HG03565 (cell line): ENCODE measurements at regions not wholly inside any gene's neighbourhood (a gene's known extent, or its start where the extent isn't known, plus 50 kb on each side); places are given as distances from the start of the nearest gene placed in this dataset.
"Not testable (repeated sequence)": the region's sequence is repeated elsewhere in the genome, so short reads cannot be mapped to it uniquely, and the experiment has no call there.

Source experiments
- ATAC-seq: cut with Tn5 transposase; IDR thresholded peaks from one replicate; pipeline ENCODE4 v1.9.1; 2021; ENCODE audit warnings: mild to moderate bottlenecking, moderate library complexity; ENCODE audit not compliant: unreplicated experiment

DNA sequence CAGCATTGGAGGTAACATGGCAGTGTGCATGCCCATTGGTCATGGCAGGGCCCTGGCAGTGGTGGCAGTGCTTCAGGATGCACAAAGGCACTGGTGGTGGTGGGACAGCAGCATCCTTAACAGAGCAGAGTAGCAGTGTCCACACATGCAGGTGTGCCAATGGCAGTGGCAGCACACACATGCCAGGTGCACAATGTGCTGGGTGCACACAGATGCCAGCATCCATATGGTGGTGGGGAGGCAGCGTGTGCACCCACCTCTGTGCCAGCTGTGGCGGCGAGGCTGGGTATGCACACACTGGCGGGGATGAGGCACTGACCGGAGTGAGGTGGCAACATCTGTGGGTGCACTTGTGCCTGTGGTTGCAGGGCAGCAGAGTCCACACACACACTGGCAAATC is 150.6 kb downstream of the SI start:
- ATAC-seq: no peak

DNA sequence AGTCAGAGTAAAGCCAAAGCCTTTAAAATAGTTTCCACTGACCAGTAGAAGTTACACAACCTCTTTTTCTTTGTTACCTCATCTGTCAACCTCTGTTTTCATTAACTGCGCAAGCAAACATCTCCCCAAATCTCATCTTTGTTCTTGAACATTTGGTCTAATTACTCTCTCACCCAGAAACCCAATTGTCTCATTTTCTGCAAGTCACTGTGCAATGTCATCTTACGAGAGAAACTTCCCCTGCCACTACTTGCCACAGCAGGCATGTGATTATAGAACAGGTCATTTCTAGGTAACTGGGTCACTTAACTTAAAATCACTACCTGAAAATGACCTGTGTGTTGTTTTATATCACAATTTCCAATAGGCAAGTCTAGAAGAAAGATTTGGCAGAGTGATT is 159.4 kb downstream of the SI start:
- ATAC-seq: no peak

DNA sequence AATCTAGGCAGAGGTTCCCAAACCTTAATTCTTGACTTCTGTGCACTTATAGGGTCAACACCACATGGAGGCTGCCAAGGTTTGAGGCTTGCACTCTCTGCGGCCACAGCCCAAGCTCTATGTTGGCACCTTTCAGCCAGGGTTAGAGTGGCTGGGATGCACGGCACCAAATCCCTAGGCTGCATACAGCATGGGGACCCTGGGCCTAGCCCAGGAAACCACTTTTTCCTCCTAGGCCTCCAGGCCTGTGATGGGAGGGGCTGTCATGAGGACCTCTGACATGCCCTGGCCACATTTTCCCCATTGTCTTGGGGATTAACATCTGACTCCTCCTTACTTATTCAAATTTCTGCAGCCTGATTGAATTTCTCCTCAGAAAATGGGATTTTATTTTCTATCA is 165.4 kb downstream of the SI start:
- no peak for ATAC-seq

DNA sequence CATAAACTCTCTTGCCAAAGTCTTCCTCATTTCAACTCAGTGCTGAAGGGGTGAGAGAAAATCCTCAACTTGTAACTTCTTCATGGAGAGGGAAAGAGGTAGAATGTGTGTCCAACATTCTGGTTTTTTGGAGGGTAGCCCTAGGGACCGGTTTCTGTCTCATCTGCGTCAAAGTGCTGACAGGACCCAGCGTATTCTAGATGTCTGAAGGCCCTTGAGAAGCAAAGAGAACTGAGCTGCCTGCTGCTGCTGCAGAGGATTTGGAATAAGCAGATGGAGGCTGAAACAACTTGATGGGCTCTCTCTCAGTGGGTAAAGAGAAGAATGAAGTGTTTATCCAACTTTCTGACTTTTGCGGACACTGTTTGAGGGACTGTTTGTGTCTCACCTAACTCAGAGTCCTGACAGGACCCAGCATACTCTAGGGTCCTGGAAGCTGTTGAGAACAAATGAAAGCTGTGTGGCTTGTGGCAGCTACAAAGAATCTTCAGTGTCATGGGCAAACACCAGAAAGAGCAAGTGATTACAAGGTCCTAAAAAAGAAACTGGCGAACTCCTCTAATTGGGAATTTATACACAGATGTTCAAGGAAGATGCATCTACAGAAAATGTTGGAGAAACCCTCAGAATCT is 174.4 kb downstream of the SI start:
- ATAC-seq: no peak

DNA sequence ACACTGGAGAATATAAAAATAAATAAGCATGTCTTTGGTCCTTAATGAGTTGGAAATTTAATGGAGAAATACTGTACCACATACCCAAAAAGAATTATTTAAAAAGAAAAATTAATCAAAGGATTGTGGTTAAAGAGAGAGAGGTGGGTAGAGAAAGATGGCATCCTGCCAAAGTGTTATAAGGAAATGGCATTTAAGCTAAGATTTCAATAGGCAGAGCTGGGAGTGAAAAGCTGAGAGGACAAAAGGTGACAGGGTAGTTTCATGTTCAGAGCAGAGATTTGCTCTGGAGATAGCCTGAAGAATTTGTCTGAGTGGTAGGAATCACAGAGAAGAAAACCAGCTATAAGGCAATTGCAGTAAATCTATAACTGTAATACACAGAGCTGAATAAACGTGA is 181.0 kb downstream of the SI start:
- ATAC-seq: no peak

DNA sequence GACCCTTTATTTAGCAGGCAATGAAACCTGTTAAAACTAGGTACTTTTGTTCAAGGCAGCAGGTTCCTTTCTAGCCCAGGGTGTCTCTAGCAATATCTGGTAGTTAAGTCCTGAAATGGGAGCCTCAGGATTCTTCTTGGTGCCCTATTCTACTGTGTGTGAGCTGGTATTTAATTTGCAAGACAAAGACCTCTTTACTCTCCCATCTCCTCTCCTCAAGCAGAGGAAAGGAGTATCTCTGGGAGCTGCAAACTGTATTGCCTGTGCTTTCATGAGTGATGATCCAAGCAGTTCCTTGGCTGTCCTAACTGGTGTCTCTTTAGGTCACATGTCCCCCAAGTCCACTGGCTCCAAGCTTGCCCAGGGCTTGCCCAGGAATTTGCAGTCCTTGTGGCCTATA is 188.2 kb downstream of the SI start:
- no peak for ATAC-seq

DNA sequence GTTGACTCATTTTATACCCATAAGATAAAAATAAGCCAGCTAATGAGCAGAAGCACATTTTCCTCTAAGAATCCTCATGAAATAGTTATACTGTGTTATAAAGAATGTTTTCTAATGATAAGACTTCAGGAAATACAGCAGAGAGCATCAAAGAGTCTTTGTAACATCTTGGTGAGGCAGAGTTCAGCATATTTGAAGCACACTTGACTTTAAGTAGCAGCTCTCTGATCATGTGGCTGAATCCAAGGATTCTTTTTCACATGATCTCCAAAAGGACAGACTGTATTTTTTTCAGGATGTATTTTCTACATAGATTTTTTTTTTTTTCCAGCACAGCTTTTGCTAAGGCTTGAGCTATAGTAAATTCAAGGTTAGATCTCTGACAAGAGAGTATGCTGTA is 195.1 kb downstream of the SI start:
- no peak for ATAC-seq

DNA sequence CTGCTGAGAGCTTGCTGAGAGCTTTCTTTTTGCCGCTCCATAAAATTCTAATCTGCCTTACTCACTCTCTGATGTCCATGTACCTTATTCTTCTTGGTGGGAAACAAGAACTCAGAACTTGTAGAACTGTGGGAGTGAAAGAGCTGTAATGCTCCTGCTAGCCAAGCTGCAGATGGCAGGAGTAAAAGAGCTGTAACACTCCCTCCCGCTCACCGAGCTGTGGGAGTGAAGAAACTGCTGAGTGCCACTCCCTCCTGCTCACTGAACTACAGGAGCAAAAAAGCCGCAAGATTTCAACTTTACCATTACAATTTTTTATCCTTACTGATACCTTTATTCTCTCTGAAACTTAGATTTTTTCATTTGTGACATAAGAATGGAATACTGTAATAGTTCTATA is 199.1 kb downstream of the SI start:
- no peak for ATAC-seq

DNA sequence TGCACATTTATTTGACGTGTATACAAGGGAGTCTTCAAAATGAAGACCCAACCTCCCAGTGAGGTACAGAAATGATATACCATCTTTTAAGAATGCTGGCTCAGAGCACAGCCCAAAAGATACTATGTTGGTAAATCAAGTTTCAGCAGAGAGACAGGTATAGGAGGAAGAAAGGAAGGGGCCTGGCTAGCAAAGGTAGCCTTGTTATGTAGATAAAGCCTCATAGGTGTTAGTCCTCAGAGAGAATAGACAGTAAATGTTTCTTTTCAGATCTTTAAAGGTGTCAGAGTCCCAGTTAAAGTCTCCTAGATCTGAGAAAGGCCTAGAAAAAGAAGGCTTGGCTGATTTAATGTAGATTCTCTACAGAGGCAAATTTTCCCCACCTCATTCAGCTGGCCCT is 213.8 kb downstream of the SI start:
- ATAC-seq: no peak

DNA sequence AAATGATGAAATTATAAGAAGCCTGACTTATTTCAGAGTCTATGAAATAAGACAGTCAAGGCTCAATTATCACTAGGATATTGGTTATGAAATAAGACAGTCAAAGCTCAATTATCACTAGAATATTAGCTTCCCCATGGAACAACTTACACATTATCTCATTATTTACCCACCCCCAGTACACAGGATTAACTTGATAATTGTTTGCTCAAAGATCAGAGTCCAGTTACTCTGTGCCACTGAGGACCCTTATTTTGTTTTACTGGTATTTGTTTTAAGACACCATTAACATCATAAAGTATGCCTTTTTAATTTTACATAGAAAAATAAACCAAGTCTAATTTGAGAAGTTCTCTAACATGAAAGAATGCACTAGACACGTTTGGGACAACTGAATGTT is 225.4 kb downstream of the SI start:
- ATAC-seq: no peak

DNA sequence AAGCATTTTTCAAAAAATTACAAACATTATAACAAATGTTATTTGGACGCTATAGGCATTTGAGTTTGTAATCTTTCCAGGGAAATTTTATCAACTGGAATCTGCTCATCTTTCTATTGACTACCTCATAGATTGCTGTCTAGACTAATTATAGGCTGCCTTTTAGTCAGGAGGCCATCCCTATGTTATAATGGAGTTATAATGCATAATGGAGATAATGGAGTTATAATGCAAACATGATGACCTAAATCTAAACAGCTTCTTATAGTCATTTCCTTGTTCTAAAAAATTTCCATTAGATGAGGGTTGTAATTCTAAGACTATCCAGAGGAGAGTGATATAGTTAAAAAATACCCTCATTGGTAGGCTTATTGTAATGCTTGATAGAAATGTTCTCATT is 226.4 kb downstream of the SI start:
- no peak for ATAC-seq

DNA sequence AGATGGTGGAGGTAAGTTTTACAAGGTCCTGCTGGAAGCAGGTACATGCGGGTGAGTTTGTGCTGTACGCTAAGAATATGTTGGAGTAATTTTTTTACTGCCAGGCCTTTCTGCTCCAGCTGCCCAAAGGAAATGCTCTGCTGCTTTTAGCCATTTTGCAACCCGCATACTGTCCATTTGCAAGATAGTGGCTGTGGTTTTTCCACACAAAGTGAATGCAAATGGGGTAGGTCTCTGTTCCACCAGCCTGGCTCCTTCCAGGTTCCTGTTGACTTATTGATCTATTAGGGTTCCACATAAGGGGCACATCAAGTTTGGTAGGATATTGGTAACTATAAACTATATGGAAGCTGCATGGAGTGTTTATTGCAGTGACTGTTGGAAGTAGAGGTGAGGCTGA is 227.1 kb downstream of the SI start:
- no peak for ATAC-seq

DNA sequence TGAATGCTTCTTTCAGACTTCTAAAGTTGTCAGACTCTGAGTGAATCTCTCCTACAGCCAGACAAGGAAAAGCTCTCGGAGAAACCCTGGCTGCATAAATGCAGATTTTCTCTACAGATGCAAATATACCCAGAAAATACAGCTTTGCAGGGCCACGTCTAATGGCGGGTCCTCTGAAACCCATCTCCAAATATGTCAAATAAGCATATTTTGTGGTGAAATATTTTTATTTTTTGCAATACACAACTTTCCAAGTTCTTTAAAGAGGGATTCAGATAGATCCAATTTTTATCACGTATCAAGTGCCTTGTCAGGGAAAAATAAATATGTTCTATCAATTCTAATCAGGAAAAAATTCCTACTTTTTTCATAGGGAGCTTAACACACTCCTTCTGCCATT is 229.4 kb downstream of the SI start:
- ATAC-seq: no peak

DNA sequence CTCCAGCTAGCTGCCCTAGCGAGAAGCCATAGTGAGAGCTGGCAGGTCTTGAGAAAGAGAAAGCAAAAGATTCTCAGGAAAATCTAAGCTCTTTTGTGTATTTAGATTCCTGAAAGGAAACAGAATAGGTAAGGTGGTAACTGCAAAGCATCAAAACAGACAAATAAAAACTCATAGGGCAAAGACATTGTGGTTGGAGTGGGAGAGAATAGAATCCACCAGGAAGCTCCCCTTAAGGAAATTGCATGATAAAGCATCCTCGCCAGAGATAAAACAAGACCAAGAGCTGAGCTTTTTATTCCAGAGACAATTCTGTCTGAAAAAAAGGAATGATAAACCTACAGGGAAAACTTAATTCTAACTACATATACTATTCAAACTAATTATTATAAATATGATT is 232.6 kb downstream of the SI start:
- ATAC-seq: no peak

DNA sequence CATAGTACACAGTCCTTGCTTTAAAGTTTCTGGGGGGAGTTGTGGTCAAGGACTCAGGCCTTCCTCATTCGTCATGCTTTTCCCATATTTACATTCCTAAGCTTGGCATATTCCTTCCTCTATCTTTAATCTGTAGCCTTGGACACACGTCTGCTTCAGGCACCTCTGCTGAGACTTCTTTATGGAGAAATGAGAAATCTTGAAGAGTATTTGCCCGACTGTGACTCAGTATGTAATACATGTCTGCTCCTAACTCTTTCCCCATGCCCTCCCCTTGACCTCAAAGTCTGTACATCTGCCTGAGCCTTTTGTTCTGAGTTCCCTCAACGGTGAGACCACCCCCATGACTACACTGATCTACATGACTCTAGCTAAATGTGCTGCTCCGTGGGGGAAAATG is 246.1 kb downstream of the SI start:
- ATAC-seq: no peak

DNA sequence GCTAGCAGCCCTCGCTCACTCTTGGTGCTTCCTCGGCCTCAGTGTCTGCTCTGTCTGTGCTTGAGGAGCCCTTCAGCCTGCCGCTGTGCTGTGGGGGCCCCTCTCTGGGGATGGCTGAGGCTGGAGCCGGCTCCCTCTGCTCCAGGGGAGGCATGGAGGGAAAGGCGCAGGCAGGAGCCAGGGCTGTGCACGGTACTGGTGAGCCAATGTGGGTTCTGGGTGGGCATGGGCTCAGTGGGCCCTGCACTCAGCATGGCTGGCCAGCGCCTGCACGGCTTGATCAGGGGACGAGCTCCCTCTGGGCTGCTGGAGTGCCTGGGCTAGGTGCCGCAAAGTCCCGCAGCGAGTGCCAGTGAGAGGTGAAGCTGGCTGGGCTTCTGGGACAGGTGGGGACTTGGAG is 260.0 kb downstream of the SI start:
- no peak for ATAC-seq

DNA sequence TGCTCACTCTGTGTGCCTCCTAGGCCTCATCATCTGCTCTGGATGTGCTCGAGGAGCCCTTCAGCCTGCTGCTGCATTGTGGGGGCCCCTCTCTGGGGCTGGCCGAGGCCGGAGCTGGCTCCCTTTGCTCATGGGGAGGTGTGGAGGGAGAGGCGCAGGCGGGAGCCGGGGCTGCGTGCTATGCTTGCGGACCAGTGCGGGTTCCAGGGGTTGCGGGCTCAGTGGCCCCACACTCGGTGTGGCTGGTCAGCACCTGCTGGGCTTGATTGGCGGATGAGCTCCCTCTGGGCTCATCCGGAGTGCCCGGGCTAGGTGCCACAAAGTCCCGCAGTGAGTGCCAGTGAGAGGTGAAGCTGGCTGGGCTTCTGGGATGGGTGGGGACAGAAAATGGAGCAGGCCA is 264.2 kb downstream of the SI start:
- ATAC-seq: no peak

DNA sequence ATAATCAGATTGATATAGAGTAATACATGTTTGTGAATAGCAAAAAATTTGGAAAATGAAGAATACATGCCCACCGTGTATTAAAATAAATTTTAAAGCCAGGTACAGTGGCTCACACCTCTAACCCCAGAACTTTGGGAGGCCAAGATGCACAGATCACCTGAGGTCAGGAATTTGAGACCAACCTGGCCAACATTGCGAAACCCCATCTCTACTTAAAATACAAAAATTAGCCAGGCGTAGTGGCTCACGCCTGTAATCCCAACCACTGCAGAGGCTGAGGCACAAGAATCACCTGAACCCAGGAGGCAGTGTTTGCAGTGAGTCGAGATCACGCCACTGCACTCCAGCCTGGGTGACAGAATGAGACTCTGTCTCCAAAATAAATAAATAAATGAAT is 266.3 kb downstream of the SI start:
- no peak for ATAC-seq

DNA sequence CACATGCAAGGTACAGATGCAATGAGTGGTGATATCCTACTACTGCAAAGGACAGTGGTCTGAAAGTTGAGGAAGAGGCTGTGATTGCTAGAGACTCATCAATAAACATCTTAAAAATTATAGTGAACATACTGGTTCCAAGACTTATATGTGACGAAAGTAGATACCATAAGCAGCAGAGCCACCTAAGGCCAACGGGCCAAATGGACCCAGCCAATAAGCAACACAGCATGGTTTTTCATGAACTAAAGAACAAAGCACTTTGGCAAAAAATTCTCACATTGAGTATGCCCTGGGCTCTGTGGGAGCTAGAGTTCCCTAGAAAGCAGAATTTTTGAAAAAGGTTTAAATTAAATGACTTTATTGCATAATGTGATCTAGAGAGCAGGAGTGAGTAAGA is 272.1 kb downstream of the SI start:
- ATAC-seq: no peak

DNA sequence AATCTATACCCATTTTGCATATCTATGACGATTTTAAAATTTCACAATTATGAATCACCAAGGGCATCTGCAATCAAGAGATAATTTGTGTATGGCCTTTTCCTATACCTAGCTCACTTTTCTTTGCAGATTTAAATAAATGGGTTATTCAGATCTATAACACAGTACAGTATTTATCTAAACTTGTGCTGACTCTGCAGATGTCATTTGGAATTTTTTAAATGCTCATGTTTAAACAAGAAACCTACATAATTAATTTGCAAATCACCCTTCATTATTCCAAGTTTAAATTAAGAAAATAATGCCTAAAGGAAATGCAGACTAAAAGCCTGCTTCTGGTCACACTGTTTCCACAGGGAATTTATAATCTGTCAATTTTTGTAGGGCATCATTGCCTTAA is 284.2 kb downstream of the SI start:
- ATAC-seq: no peak

DNA sequence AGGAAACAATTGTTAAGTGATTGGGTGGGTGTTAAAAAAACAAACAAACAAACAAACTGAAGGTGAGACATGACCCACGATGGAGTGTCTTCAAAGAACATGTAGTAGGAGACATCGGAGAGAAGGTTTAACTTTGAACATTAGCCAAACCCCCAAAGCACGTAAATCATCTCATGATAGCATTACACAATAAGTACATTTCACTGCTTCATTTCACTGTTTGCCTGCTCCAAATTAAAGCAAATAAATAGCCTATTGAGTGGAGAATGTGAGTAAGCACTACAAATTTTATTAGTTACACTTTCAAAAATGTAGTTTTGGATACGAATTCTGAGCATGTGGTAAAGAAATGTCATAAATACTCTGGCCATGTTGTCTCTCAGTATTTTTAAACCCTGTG is 287.0 kb downstream of the SI start:
- ATAC-seq: no peak

DNA sequence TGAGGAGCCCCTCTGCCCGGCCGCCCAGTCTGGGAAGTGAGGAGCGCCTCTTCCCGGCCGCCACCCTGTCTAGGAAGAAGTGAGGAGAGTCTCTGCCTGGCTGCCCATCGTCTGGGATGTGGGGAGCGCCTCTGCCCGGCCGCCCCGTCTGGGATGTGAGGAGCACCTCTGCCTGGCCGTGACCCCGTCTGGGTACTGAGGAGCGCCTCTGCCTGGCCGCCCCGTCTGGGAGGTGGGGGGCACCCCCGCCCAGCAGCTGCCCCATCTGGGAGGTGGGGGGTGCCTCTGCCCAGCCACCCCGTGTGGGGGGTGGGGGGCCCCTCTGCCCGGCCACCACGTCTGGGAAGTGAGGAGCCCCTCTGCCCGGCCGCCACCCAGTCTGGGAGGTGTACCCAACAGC is 293.9 kb downstream of the SI start:
- not testable (repeated sequence) for ATAC-seq

DNA sequence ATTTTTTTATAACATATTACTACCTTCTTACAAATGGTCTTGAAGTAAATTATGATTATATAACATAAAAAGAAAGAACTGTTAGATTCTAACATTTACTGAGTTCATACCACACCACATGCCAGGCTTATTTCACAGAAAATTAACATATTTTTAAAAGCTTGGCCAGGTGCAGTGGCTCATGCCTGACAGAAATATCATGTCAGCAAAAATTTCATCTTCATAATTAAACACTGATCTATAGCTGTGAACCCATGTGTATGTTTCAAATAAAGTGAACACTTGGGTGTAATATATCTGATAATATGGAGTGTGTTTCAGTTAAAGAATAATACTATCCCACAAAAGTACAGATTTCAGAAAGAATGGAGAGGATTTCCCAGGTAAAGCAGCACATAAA is 296.5 kb downstream of the SI start:
- no peak for ATAC-seq

DNA sequence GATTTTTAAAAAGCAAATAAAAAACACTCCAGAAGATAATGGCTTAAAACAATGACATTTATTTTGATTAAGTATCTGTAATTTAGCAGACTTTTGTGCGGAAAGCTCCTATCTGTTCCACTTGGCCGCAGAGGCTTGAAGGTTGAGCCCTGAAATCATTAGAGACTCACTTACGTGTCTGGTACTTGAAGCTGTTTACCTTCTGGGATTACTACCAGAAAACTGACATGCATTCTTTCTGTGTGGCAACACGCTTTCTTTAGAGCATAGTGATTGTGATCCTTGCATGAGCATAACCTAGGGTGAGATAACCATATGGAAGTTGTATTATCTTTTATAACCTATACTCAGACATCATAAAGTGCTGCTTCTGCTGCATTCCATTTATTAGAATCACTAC is 298.5 kb downstream of the SI start:
- ATAC-seq: no peak
